BE2C (cell line): ENCODE measurements at regions not wholly inside any gene's neighbourhood (a gene's known extent, or its start where the extent isn't known, plus 50 kb on each side); places are given as distances from the start of the nearest gene placed in this dataset.

Source experiments
- DNase-seq: peaks from one replicate; pipeline ENCODE4 v3.0.0-alpha.2; 2020
- H3K27me3 ChIP-seq: fragments of 250-450 bp; sonication (Bioruptor Pico); 2 replicates; pipeline ENCODE4 v1.5.1; 2020; ENCODE audit warnings: mild to moderate bottlenecking
- H3K36me3 ChIP-seq: fragments of 250-450 bp; sonication (Bioruptor Pico); 2 replicates; pipeline ENCODE4 v1.5.1; 2020; ENCODE audit warnings: mild to moderate bottlenecking
- H3K4me1 ChIP-seq: fragments of 250-450 bp; sonication (Bioruptor Pico); 2 replicates; pipeline ENCODE4 v1.5.1; 2020
- H3K4me3 ChIP-seq: 2 replicates; pipeline ENCODE4 v1.5.1; 2011; ENCODE audit warnings: low read depth, low read length
- H3K9me3 ChIP-seq: fragments of 250-450 bp; sonication (Bioruptor Pico); 2 replicates; pipeline ENCODE4 v1.5.1; 2020
- TF ChIP-seq, protein P1 (sequence below): IDR thresholded peaks from 2 replicates; pipeline ENCODE4 v1.5.1; 2012; ENCODE audit warnings: mild to moderate bottlenecking, low read depth, low read length

DNA sequence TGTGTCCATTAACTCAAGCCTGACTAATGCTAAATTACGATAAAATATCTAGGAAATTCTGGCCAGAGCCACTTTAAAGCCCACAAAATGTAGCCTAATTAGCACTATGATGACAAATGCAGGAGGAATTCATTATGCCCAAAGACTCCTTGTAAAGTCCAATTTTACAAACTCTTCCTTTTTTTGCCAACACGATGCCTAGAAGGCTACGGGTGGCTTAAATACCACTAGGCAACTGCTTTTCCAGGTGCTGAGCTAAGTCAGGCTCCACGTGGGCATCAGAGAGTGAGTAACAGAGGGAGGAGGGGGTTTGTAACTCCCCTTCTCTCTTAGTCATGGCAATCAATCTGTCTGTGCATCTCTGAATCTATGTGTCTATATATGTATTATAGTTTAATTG is 172.4 kb upstream of the NTF3 start:
- TF ChIP-seq, protein P1, sequence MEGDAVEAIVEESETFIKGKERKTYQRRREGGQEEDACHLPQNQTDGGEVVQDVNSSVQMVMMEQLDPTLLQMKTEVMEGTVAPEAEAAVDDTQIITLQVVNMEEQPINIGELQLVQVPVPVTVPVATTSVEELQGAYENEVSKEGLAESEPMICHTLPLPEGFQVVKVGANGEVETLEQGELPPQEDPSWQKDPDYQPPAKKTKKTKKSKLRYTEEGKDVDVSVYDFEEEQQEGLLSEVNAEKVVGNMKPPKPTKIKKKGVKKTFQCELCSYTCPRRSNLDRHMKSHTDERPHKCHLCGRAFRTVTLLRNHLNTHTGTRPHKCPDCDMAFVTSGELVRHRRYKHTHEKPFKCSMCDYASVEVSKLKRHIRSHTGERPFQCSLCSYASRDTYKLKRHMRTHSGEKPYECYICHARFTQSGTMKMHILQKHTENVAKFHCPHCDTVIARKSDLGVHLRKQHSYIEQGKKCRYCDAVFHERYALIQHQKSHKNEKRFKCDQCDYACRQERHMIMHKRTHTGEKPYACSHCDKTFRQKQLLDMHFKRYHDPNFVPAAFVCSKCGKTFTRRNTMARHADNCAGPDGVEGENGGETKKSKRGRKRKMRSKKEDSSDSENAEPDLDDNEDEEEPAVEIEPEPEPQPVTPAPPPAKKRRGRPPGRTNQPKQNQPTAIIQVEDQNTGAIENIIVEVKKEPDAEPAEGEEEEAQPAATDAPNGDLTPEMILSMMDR = no peak
- Histone ChIP-seq H3K4me3 (no peak overlapping the region), H3K9me3 (no peaks in the 10 kb centered on the region; the same call in 1 of the 2 replicates), H3K36me3 (no peaks in the 10 kb centered on the region), H3K4me1 (no peaks in the 10 kb centered on the region), H3K27me3 (no peaks in the 10 kb centered on the region)
- DNase-seq = no peak

DNA sequence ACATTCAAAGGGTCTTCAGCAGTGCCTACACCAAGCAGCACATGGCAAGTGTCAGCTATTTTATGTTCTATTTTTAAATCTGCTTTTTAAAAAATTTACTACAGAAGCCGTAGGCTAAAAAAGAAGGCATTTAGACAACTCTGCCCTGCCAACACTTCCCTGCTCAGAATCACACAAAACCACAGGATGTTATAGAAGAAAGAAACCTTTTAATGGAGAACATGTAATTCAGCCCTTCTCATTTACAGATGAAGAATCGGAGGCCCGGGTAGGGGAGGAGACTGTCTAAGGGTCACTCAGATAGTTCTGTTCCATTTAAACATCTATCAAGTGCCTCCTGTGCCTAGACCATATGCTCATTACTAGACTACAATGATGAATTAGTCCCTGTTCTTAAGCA is 171.8 kb upstream of the NTF3 start:
- DNase-seq = no peak

DNA sequence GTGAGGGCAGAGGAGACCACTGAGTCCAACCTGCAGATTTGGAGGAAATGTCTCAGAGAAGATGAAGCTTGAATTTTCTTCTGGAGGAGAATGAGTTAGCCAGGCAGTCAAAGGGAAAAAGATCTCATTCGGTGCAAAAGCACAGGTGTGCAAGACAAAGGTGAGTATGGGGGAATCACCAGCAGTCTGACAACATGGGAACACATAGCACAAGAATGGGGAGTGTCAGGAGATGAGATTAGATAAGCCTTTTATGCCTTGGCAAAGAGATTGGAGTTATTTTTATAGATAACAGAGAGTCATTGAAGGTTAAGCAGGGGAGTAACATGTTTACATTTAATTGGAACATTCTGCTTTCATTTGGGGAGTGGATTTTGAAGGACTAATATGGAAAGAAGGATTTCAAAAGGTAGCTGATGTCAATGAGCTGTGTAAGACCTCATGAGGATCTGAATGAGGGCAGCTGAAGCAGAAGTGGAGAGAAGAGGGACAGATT is 171.3 kb upstream of the NTF3 start:
- Histone ChIP-seq H3K36me3 (no peaks in the 10 kb centered on the region), H3K27me3 (no peaks in the 10 kb centered on the region), H3K9me3 (no peaks in the 10 kb centered on the region; the same call in 1 of the 2 replicates), H3K4me3 (no peak overlapping the region), H3K4me1 (no peaks in the 10 kb centered on the region)
- TF ChIP-seq, protein P1 = no peak
- DNase-seq = no peak

More for the DNA sequence above, 171.8 kb upstream of the NTF3 start:
- H3K4me3 ChIP-seq = no peak overlapping the region
- TF ChIP-seq, protein P1 = no peak
- H3K4me1 ChIP-seq = no peaks in the 10 kb centered on the region
- H3K9me3 ChIP-seq = no peaks in the 10 kb centered on the region; the same call in 1 of the 2 replicates
- no peaks in the 10 kb centered on the region for H3K36me3 ChIP-seq
- H3K27me3 ChIP-seq = no peaks in the 10 kb centered on the region

DNA sequence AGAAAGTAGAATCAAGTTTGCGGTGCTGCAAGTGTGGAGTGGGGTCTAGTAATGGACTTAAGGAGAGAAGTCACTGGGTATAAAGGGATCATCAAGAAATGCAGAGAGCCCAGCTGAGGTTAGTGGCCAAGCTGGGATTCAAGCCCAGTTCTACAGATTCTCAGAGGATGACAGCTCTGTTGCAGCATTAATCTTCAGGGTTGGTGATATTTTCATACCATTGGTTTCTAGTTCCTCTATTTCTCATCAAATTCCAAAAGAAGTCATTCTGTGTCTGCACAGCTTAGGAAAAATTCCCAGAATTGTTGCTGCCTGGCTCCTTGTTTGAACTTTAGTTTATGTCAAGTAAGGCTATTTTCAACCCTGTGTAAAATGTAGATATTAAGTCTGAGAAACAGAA is 169.5 kb upstream of the NTF3 start:
- DNase-seq = no peak
- no peaks in the 10 kb centered on the region for H3K4me1 ChIP-seq
- H3K36me3 ChIP-seq = no peaks in the 10 kb centered on the region
- no peak overlapping the region for H3K4me3 ChIP-seq
- TF ChIP-seq, protein P1 = no peak
- no peaks in the 10 kb centered on the region; the same call in 1 of the 2 replicates for H3K9me3 ChIP-seq
- no peaks in the 10 kb centered on the region for H3K27me3 ChIP-seq

DNA sequence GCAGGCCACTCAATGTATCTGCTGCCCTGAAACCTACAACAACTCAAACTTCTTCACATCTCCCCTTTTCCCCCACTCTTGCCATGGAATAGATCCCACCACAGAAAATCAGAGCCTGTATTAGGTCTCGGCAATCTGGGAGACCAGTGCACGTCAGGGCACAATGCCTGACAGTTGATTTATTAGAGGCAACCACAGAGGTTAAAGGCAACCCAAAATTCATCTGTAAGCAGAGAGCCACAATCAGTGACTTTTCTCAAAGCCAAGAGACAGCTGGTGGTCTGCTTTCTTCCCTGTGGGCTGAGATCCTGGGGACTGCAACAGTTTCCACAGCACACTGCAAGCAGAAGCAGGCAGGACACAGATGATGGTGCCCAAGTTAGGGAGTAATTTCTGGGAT is 169.0 kb upstream of the NTF3 start:
- TF ChIP-seq, protein P1 = no peak
- Histone ChIP-seq H3K4me3 (no peak overlapping the region), H3K27me3 (no peaks in the 10 kb centered on the region), H3K4me1 (no peaks in the 10 kb centered on the region), H3K9me3 (no peaks in the 10 kb centered on the region; the same call in 1 of the 2 replicates), H3K36me3 (no peaks in the 10 kb centered on the region)
- DNase-seq = no peak

DNA sequence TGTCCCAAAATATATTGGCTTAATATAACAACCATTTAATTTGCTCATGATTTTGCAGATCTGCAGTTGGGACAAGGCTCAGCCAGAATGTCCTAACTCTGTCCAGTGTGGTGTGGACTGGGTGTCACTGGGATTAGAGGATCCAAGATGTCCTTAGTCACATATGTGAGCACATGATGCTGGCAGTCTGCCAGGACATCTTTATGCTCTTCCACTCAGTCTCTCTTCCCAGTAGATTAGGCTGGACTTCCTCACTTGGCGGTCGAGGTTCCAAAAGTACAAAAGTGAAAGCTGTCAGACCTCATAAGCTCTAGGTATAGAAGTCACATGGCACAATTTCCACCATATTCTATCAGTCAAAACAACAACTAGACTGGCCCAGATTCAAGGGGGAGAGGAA is 167.9 kb upstream of the NTF3 start:
- Histone ChIP-seq H3K36me3 (no peaks in the 10 kb centered on the region), H3K9me3 (no peaks in the 10 kb centered on the region; the same call in 1 of the 2 replicates), H3K4me1 (no peaks in the 10 kb centered on the region), H3K27me3 (no peaks in the 10 kb centered on the region), H3K4me3 (no peak overlapping the region)
- DNase-seq = no peak
- TF ChIP-seq, protein P1 = no peak
